PFSK-1 (cell line): ENCODE measurements at regions not wholly inside any gene's neighbourhood (a gene's known extent, or its start where the extent isn't known, plus 50 kb on each side); places are given as distances from the start of the nearest gene placed in this dataset.

Experiments used
- FOXP2 ChIP-seq: optimal IDR thresholded peaks from 2 replicates; pipeline ENCODE3; 2011; ENCODE audit warnings: borderline replicate concordance, control low read depth, inconsistent platforms; ENCODE audit not compliant: insufficient read depth; ENCODE audit errors: extremely low read length, extremely low read depth
- POLR2AphosphoS5 ChIP-seq: IDR thresholded peaks from 2 replicates; pipeline ENCODE4 v1.6.1; 2012; ENCODE audit warnings: low read depth, mild to moderate bottlenecking, control low read depth, low read length, moderate library complexity
- SIN3A ChIP-seq: IDR thresholded peaks from 2 replicates; pipeline ENCODE4 v1.6.1; 2012; ENCODE audit warnings: mild to moderate bottlenecking, low read length, moderate library complexity, borderline replicate concordance; ENCODE audit not compliant: insufficient read depth
- TAF1 ChIP-seq: IDR thresholded peaks from 2 replicates; pipeline ENCODE4 v1.6.1; 2012; ENCODE audit warnings: low read length, control low read depth, borderline replicate concordance; ENCODE audit not compliant: insufficient read depth
- TF ChIP-seq, protein P1 (sequence below), 2 experiments: IDR thresholded peaks; 2 replicates each; pipeline versions ENCODE4 v1.6.1 to v1.8.0; 2011 to 2012; ENCODE audit warnings: low read depth in 2 of 2, low read length in 2 of 2, control low read depth in 1 of 2, inconsistent platforms in 1 of 2, mild to moderate bottlenecking in 1 of 2, moderate library complexity in 1 of 2; ENCODE audit not compliant: insufficient read depth in 1 of 2

GRCh38 chr13:110012102-110012739 lies 225.8 kb upstream of the IRS2 start:
- TF ChIP-seq TAF1 (no peak), SIN3A (no peak), FOXP2 (no peak), POLR2AphosphoS5 (no peak)
- TF ChIP-seq, protein P1, sequence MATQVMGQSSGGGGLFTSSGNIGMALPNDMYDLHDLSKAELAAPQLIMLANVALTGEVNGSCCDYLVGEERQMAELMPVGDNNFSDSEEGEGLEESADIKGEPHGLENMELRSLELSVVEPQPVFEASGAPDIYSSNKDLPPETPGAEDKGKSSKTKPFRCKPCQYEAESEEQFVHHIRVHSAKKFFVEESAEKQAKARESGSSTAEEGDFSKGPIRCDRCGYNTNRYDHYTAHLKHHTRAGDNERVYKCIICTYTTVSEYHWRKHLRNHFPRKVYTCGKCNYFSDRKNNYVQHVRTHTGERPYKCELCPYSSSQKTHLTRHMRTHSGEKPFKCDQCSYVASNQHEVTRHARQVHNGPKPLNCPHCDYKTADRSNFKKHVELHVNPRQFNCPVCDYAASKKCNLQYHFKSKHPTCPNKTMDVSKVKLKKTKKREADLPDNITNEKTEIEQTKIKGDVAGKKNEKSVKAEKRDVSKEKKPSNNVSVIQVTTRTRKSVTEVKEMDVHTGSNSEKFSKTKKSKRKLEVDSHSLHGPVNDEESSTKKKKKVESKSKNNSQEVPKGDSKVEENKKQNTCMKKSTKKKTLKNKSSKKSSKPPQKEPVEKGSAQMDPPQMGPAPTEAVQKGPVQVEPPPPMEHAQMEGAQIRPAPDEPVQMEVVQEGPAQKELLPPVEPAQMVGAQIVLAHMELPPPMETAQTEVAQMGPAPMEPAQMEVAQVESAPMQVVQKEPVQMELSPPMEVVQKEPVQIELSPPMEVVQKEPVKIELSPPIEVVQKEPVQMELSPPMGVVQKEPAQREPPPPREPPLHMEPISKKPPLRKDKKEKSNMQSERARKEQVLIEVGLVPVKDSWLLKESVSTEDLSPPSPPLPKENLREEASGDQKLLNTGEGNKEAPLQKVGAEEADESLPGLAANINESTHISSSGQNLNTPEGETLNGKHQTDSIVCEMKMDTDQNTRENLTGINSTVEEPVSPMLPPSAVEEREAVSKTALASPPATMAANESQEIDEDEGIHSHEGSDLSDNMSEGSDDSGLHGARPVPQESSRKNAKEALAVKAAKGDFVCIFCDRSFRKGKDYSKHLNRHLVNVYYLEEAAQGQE (IDR thresholded peaks at IDR 0.05; ENCODE audit: insufficient read depth in 1 of 2, low read depth in 2 of 2, low read length in 2 of 2): no peak
